IMR-90 (cell line): ENCODE measurements at regions not wholly inside any gene's neighbourhood (a gene's known extent, or its start where the extent isn't known, plus 50 kb on each side); places are given as distances from the start of the nearest gene placed in this dataset.

ENCODE experiments used
- ATAC-seq: fragments of 200-7000 bp; cut with Tn5 transposase; 2 replicates; pipeline ENCODE4 v1.9.1; 2020; ENCODE audit warnings: low read depth, mild to moderate bottlenecking, moderate library complexity
- BruUV-seq: library from RNA; stranded (reverse); fragments of 400-500 nt; replicated peaks from 2 replicates; lab custom pipeline; 2021; lab: Mats Ljungman, UMichigan
- CTCF ChIA-PET: fragments of 300-600 bp; formaldehyde crosslinking; extraction: SDS; loops from one replicate; lab custom pipeline; 2021; ENCODE audit warnings: antibody characterized with exemption; lab: Yijun Ruan, JAX
- POLR2A ChIA-PET: fragments of 300-600 bp; sonication (Branson Sonifier 250); formaldehyde crosslinking; loops from one replicate; lab custom pipeline; 2022; ENCODE audit warnings: antibody characterized with exemption; ENCODE audit not compliant: unreplicated experiment; lab: Charles Lee
- DNase-seq: peaks from one replicate; pipeline ENCODE4 v3.0.0; 2013
- H2AFZ ChIP-seq: replicated peaks from 2 replicates; pipeline ENCODE3; 2013; ENCODE audit warnings: low read length, mild to moderate bottlenecking; ENCODE audit not compliant: poor library complexity
- H2AK5ac ChIP-seq: 2 replicates; pipeline ENCODE4 v1.6.1; 2013; ENCODE audit warnings: low read depth, low read length, inconsistent platforms
- H2AK9ac ChIP-seq: replicated peaks from 2 replicates; pipeline ENCODE3; 2013; ENCODE audit warnings: mild to moderate bottlenecking, low read depth, low read length, moderate library complexity; ENCODE audit not compliant: poor library complexity
- H2BK120ac ChIP-seq: 2 replicates; pipeline ENCODE4 v1.6.1; 2013; ENCODE audit warnings: low read depth, low read length, inconsistent platforms
- H2BK15ac ChIP-seq: 3 replicates; pipeline ENCODE4 v1.6.1; 2013; ENCODE audit warnings: low read depth, low read length, inconsistent platforms
- H2BK20ac ChIP-seq: 2 replicates; pipeline ENCODE4 v1.6.1; 2013; ENCODE audit warnings: low read depth, mild to moderate bottlenecking, inconsistent platforms, low read length, moderate library complexity
- H2BK5ac ChIP-seq: 2 replicates; pipeline ENCODE4 v1.6.1; 2013; ENCODE audit warnings: mild to moderate bottlenecking, low read depth, low read length, inconsistent platforms; ENCODE audit not compliant: poor library complexity, severe bottlenecking
- H3K14ac ChIP-seq: replicated peaks from 2 replicates; pipeline ENCODE4 v1.6.1; 2013; ENCODE audit warnings: low read depth, low read length, inconsistent platforms
- H3K18ac ChIP-seq: 2 replicates; pipeline ENCODE4 v1.6.1; 2013; ENCODE audit warnings: low read depth, low read length, control low read depth
- H3K23ac ChIP-seq: 2 replicates; pipeline ENCODE4 v1.6.1; 2013; ENCODE audit warnings: low read depth, low read length, inconsistent platforms
- H3K27ac ChIP-seq: 2 replicates; pipeline ENCODE4 v1.5.1; 2013; ENCODE audit warnings: mild to moderate bottlenecking, control low read depth, low read length; ENCODE audit not compliant: insufficient read depth
- H3K27me3 ChIP-seq: 2 replicates; pipeline ENCODE4 v1.6.1; 2013; ENCODE audit warnings: low read length; ENCODE audit not compliant: control insufficient read depth, insufficient read depth
- H3K36me3 ChIP-seq: 2 replicates; pipeline ENCODE4 v1.6.1; 2013; ENCODE audit warnings: low read length, mixed read lengths; ENCODE audit not compliant: control insufficient read depth, insufficient read depth
- H3K4ac ChIP-seq: 2 replicates; pipeline ENCODE4 v1.6.1; 2013; ENCODE audit warnings: low read depth, low read length, inconsistent platforms
- H3K4me1 ChIP-seq: 2 replicates; pipeline ENCODE4 v1.6.1; 2013; ENCODE audit warnings: low read length, mixed read lengths; ENCODE audit not compliant: control insufficient read depth, insufficient read depth
- H3K4me2 ChIP-seq: 2 replicates; pipeline ENCODE4 v1.6.1; 2013; ENCODE audit warnings: low read depth, mild to moderate bottlenecking, control low read depth, low read length, moderate library complexity
- H3K4me3 ChIP-seq: 2 replicates; pipeline ENCODE4 v1.5.1; 2013; ENCODE audit warnings: low read depth, mild to moderate bottlenecking, control low read depth, low read length, moderate library complexity; ENCODE audit not compliant: insufficient read depth
- H3K56ac ChIP-seq: 2 replicates; pipeline ENCODE4 v1.6.1; 2013; ENCODE audit warnings: low read length, inconsistent platforms; ENCODE audit not compliant: insufficient read depth; ENCODE audit errors: extremely low read depth
- H3K79me1 ChIP-seq, 2 experiments: 2 replicates each; pipeline ENCODE4 v1.6.1; 2013; ENCODE audit warnings: low read length in 2 of 2, inconsistent platforms in 1 of 2, low read depth in 1 of 2
- H3K9ac ChIP-seq: 2 replicates; pipeline ENCODE4 v1.6.1; 2013; ENCODE audit warnings: low read depth, low read length, control low read depth
- H3K9me1 ChIP-seq: 2 replicates; pipeline ENCODE4 v1.6.1; 2013; ENCODE audit warnings: low read length, inconsistent platforms; ENCODE audit not compliant: insufficient read depth
- H3K9me3 ChIP-seq: 2 replicates; pipeline ENCODE4 v1.6.1; 2013; ENCODE audit warnings: low read length; ENCODE audit not compliant: control insufficient read depth, insufficient read depth
- H4K20me1 ChIP-seq: 2 replicates; pipeline ENCODE4 v1.6.1; 2013; ENCODE audit warnings: low read length, inconsistent platforms; ENCODE audit not compliant: insufficient read depth
- H4K5ac ChIP-seq: 2 replicates; pipeline ENCODE4 v1.6.1; 2013; ENCODE audit warnings: mild to moderate bottlenecking, low read depth, low read length, control low read depth
- H4K8ac ChIP-seq, 2 experiments: 2 replicates each; pipeline ENCODE4 v1.6.1; 2013; ENCODE audit warnings: low read depth in 2 of 2, low read length in 2 of 2, control low read depth in 1 of 2, inconsistent platforms in 1 of 2
- H4K91ac ChIP-seq: 2 replicates; pipeline ENCODE4 v1.6.1; 2013; ENCODE audit warnings: low read depth, low read length, inconsistent platforms; ENCODE audit not compliant: insufficient read depth
- BHLHE40 ChIP-seq: fragments of 150-350 bp; IDR thresholded peaks from 2 replicates; pipeline ENCODE4 v1.6.1; 2016; ENCODE audit warnings: mild to moderate bottlenecking, low read depth, low read length
- CEBPB ChIP-seq: IDR thresholded peaks from 2 replicates; pipeline ENCODE4 v1.6.1; 2012; ENCODE audit warnings: low read depth, low read length, improper control_type of control experiment
- CHD1 ChIP-seq: IDR thresholded peaks from 2 replicates; pipeline ENCODE4 v1.6.1; 2012; ENCODE audit warnings: low read depth, low read length, improper control_type of control experiment
- CTCF ChIP-seq: conservative IDR thresholded peaks from 2 replicates; pipeline ENCODE4 v1.5.1; 2012; ENCODE audit warnings: mild to moderate bottlenecking, low read depth, low read length, improper control_type of control experiment
- ELK1 ChIP-seq: fragments of 150-350 bp; IDR thresholded peaks from 2 replicates; pipeline ENCODE4 v1.6.1; 2016; ENCODE audit warnings: low read depth, mild to moderate bottlenecking, low read length, moderate library complexity, borderline replicate concordance
- FOS ChIP-seq: fragments of 150-350 bp; IDR thresholded peaks from 2 replicates; pipeline ENCODE4 v1.6.1; 2016; ENCODE audit warnings: low read depth, low read length
- MAFK ChIP-seq: IDR thresholded peaks from 2 replicates; pipeline ENCODE4 v1.6.1; 2012; ENCODE audit warnings: low read depth, low read length, improper control_type of control experiment
- MAZ ChIP-seq: IDR thresholded peaks from 2 replicates; pipeline ENCODE4 v1.6.1; 2012; ENCODE audit warnings: low read depth, mild to moderate bottlenecking, low read length, improper control_type of control experiment, moderate library complexity, borderline replicate concordance
- MXI1 ChIP-seq: IDR thresholded peaks from 2 replicates; pipeline ENCODE4 v1.6.1; 2012; ENCODE audit warnings: low read depth, mild to moderate bottlenecking, low read length, moderate library complexity, borderline replicate concordance
- NFE2L2 ChIP-seq: fragments of 150-350 bp; IDR thresholded peaks from 2 replicates; pipeline ENCODE4 v1.6.1; 2016; ENCODE audit warnings: low read depth, mild to moderate bottlenecking, low read length
- POLR2A ChIP-seq: IDR thresholded peaks from 2 replicates; pipeline ENCODE4 v1.6.1; 2012; ENCODE audit warnings: mild to moderate bottlenecking, low read depth, low read length
- RAD21 ChIP-seq: IDR thresholded peaks from 2 replicates; pipeline ENCODE4 v1.6.1; 2012; ENCODE audit warnings: low read length, improper control_type of control experiment
- RCOR1 ChIP-seq: IDR thresholded peaks from 2 replicates; pipeline ENCODE4 v1.6.1; 2012; ENCODE audit warnings: mild to moderate bottlenecking, low read length, improper control_type of control experiment; ENCODE audit not compliant: insufficient replicate concordance
- RFX5 ChIP-seq: IDR thresholded peaks from 2 replicates; pipeline ENCODE4 v1.8.0; 2012; ENCODE audit warnings: low read depth, mild to moderate bottlenecking, low read length, moderate library complexity
- SMC3 ChIP-seq: fragments of 150-350 bp; IDR thresholded peaks from 2 replicates; pipeline ENCODE4 v1.6.1; 2016; ENCODE audit warnings: low read depth, mild to moderate bottlenecking, antibody characterized with exemption, low read length, moderate library complexity
- USF2 ChIP-seq: fragments of 150-350 bp; IDR thresholded peaks from 2 replicates; pipeline ENCODE4 v1.6.1; 2017; ENCODE audit warnings: mild to moderate bottlenecking, antibody characterized with exemption, low read length, low read depth
- WGBS, 2 experiments: methylation state at CpG; one replicate each; pipeline versions ENCODE4 v1.1.5 to v1.1.7; 2013; ENCODE audit warnings: missing lambda C conversion rate in 2 of 2; ENCODE audit not compliant: insufficient read length in 1 of 2; ENCODE audit errors: extremely low coverage in 2 of 2; 5-methylcytosine and 5-hydroxymethylcytosine counted together
- dilution Hi-C: fragments of 300-500 bp; cut with HindIII; formaldehyde crosslinking; loops from one replicate; pipeline ENCODE4 v1.14.3; 2018; ENCODE audit warnings: low sequenced_read_pairs; ENCODE audit not compliant: unreplicated experiment
- in situ Hi-C: fragments of 300-500 bp; cut with MboI; formaldehyde crosslinking; loops from 3 replicates; pipeline ENCODE4 v1.14.3; 2019; ENCODE audit warnings: low sequenced_read_pairs, inconsistent platforms, mixed read lengths
- intact Hi-C: fragments of 100-400 bp; cut with micrococcal nuclease; formaldehyde crosslinking; loops from 2 replicates; pipeline ENCODE4 v1.10.0; 2022

- no peak overlapping the region for H3K4me3 ChIP-seq
- no peak overlapping the region for H3K4ac ChIP-seq
- no peak overlapping the region for H3K23ac ChIP-seq
- no TSS peak for BruUV-seq
- no peaks in the 10 kb centered on the region for H3K9me1 ChIP-seq
- H3K9ac ChIP-seq, result no peak overlapping the region
- H3K56ac ChIP-seq, result no peak overlapping the region
- no peak overlapping the region for H4K5ac ChIP-seq
- no peaks in the 10 kb centered on the region for H3K4me1 ChIP-seq
- CTCF ChIA-PET, result no interaction called here
- no peaks in the 10 kb centered on the region for H3K9me3 ChIP-seq
- no peak overlapping the region for H2BK120ac ChIP-seq
- H3K27ac ChIP-seq, result no peak overlapping the region
- no peak overlapping the region for H2AK9ac ChIP-seq
- H2BK15ac ChIP-seq, result no peak overlapping the region
- intact Hi-C loops (no loop called here), in situ Hi-C loops (no loop called here), dilution Hi-C loops (no loop called here)
- H4K8ac ChIP-seq, result no peak overlapping the region
- no peak overlapping the region for H2AK5ac ChIP-seq
- H2AFZ ChIP-seq, result no peak overlapping the region
- H2BK5ac ChIP-seq, result no peak overlapping the region
- H3K14ac ChIP-seq, result no peak overlapping the region
- H3K18ac ChIP-seq, result no peak overlapping the region
- 33% methylated on average over 1 of the region's 2 CpGs; no CpG with 5 or more reads in 1 of the 2 experiments for WGBS, 2 experiments
- no peak overlapping the region for H3K4me2 ChIP-seq
- no peaks in the 10 kb centered on the region for H3K27me3 ChIP-seq
- no peaks in the 10 kb centered on the region for H3K36me3 ChIP-seq
- DNase-seq, result no peak
- TF ChIP-seq BHLHE40 (no peak), CTCF (no peak), FOS (no peak), MAZ (no peak), RAD21 (no peak), CEBPB (no peak), MAFK (no peak), CHD1 (no peak), ELK1 (no peak), RCOR1 (no peak), MXI1 (no peak), SMC3 (no peak), NFE2L2 (no peak), POLR2A (no peak), USF2 (no peak), RFX5 (no peak)
- no peaks in the 10 kb centered on the region for H4K20me1 ChIP-seq
- POLR2A ChIA-PET, result no interaction called here
- ATAC-seq, result no peak
- no peak overlapping the region for H2BK20ac ChIP-seq
- no peak overlapping the region for H4K91ac ChIP-seq
- H3K79me1 ChIP-seq, result no peaks in the 10 kb centered on the region
Measured at GRCh38 chr4:71945791-71946190, 86.0 kb upstream of the NPFFR2 start.
